IMR-90 (cell line): ENCODE measurements at regions not wholly inside any gene's neighbourhood (a gene's known extent, or its start where the extent isn't known, plus 50 kb on each side); places are given as distances from the start of the nearest gene placed in this dataset.
A peak's percentile ranks its signal among the peaks of the same experiment; 100 is the strongest.

Experiments
- ATAC-seq: fragments of 200-7000 bp; cut with Tn5 transposase; 2 replicates; pipeline ENCODE4 v1.9.1; 2020; ENCODE audit warnings: low read depth, mild to moderate bottlenecking, moderate library complexity
- BruUV-seq: library from RNA; stranded (reverse); fragments of 400-500 nt; replicated peaks from 2 replicates; lab custom pipeline; 2021; lab: Mats Ljungman, UMichigan
- CTCF ChIA-PET: fragments of 300-600 bp; formaldehyde crosslinking; extraction: SDS; loops from one replicate; lab custom pipeline; 2021; ENCODE audit warnings: antibody characterized with exemption; lab: Yijun Ruan, JAX
- POLR2A ChIA-PET: fragments of 300-600 bp; sonication (Branson Sonifier 250); formaldehyde crosslinking; loops from one replicate; lab custom pipeline; 2022; ENCODE audit warnings: antibody characterized with exemption; ENCODE audit not compliant: unreplicated experiment; lab: Charles Lee
- DNase-seq: peaks from one replicate; pipeline ENCODE4 v3.0.0; 2013
- H2AFZ ChIP-seq: replicated peaks from 2 replicates; pipeline ENCODE3; 2013; ENCODE audit warnings: low read length, mild to moderate bottlenecking; ENCODE audit not compliant: poor library complexity
- H2AK5ac ChIP-seq: 2 replicates; pipeline ENCODE4 v1.6.1; 2013; ENCODE audit warnings: low read depth, low read length, inconsistent platforms
- H2AK9ac ChIP-seq: replicated peaks from 2 replicates; pipeline ENCODE3; 2013; ENCODE audit warnings: mild to moderate bottlenecking, low read depth, low read length, moderate library complexity; ENCODE audit not compliant: poor library complexity
- H2BK120ac ChIP-seq: 2 replicates; pipeline ENCODE4 v1.6.1; 2013; ENCODE audit warnings: low read depth, low read length, inconsistent platforms
- H2BK15ac ChIP-seq: 3 replicates; pipeline ENCODE4 v1.6.1; 2013; ENCODE audit warnings: low read depth, low read length, inconsistent platforms
- H2BK20ac ChIP-seq: 2 replicates; pipeline ENCODE4 v1.6.1; 2013; ENCODE audit warnings: low read depth, mild to moderate bottlenecking, inconsistent platforms, low read length, moderate library complexity
- H2BK5ac ChIP-seq: 2 replicates; pipeline ENCODE4 v1.6.1; 2013; ENCODE audit warnings: mild to moderate bottlenecking, low read depth, low read length, inconsistent platforms; ENCODE audit not compliant: poor library complexity, severe bottlenecking
- H3K14ac ChIP-seq: replicated peaks from 2 replicates; pipeline ENCODE4 v1.6.1; 2013; ENCODE audit warnings: low read depth, low read length, inconsistent platforms
- H3K18ac ChIP-seq: 2 replicates; pipeline ENCODE4 v1.6.1; 2013; ENCODE audit warnings: low read depth, low read length, control low read depth
- H3K23ac ChIP-seq: 2 replicates; pipeline ENCODE4 v1.6.1; 2013; ENCODE audit warnings: low read depth, low read length, inconsistent platforms
- H3K27ac ChIP-seq: 2 replicates; pipeline ENCODE4 v1.5.1; 2013; ENCODE audit warnings: mild to moderate bottlenecking, control low read depth, low read length; ENCODE audit not compliant: insufficient read depth
- H3K27me3 ChIP-seq: 2 replicates; pipeline ENCODE4 v1.6.1; 2013; ENCODE audit warnings: low read length; ENCODE audit not compliant: control insufficient read depth, insufficient read depth
- H3K36me3 ChIP-seq: 2 replicates; pipeline ENCODE4 v1.6.1; 2013; ENCODE audit warnings: low read length, mixed read lengths; ENCODE audit not compliant: control insufficient read depth, insufficient read depth
- H3K4ac ChIP-seq: 2 replicates; pipeline ENCODE4 v1.6.1; 2013; ENCODE audit warnings: low read depth, low read length, inconsistent platforms
- H3K4me1 ChIP-seq: 2 replicates; pipeline ENCODE4 v1.6.1; 2013; ENCODE audit warnings: low read length, mixed read lengths; ENCODE audit not compliant: control insufficient read depth, insufficient read depth
- H3K4me2 ChIP-seq: 2 replicates; pipeline ENCODE4 v1.6.1; 2013; ENCODE audit warnings: low read depth, mild to moderate bottlenecking, control low read depth, low read length, moderate library complexity
- H3K4me3 ChIP-seq: 2 replicates; pipeline ENCODE4 v1.5.1; 2013; ENCODE audit warnings: low read depth, mild to moderate bottlenecking, control low read depth, low read length, moderate library complexity; ENCODE audit not compliant: insufficient read depth
- H3K56ac ChIP-seq: 2 replicates; pipeline ENCODE4 v1.6.1; 2013; ENCODE audit warnings: low read length, inconsistent platforms; ENCODE audit not compliant: insufficient read depth; ENCODE audit errors: extremely low read depth
- H3K79me1 ChIP-seq, 2 experiments: 2 replicates each; pipeline ENCODE4 v1.6.1; 2013; ENCODE audit warnings: low read length in 2 of 2, inconsistent platforms in 1 of 2, low read depth in 1 of 2
- H3K9ac ChIP-seq: 2 replicates; pipeline ENCODE4 v1.6.1; 2013; ENCODE audit warnings: low read depth, low read length, control low read depth
- H3K9me1 ChIP-seq: 2 replicates; pipeline ENCODE4 v1.6.1; 2013; ENCODE audit warnings: low read length, inconsistent platforms; ENCODE audit not compliant: insufficient read depth
- H3K9me3 ChIP-seq: 2 replicates; pipeline ENCODE4 v1.6.1; 2013; ENCODE audit warnings: low read length; ENCODE audit not compliant: control insufficient read depth, insufficient read depth
- H4K20me1 ChIP-seq: 2 replicates; pipeline ENCODE4 v1.6.1; 2013; ENCODE audit warnings: low read length, inconsistent platforms; ENCODE audit not compliant: insufficient read depth
- H4K5ac ChIP-seq: 2 replicates; pipeline ENCODE4 v1.6.1; 2013; ENCODE audit warnings: mild to moderate bottlenecking, low read depth, low read length, control low read depth
- H4K8ac ChIP-seq, 2 experiments: 2 replicates each; pipeline ENCODE4 v1.6.1; 2013; ENCODE audit warnings: low read depth in 2 of 2, low read length in 2 of 2, control low read depth in 1 of 2, inconsistent platforms in 1 of 2
- H4K91ac ChIP-seq: 2 replicates; pipeline ENCODE4 v1.6.1; 2013; ENCODE audit warnings: low read depth, low read length, inconsistent platforms; ENCODE audit not compliant: insufficient read depth
- FOS ChIP-seq: fragments of 150-350 bp; IDR thresholded peaks from 2 replicates; pipeline ENCODE4 v1.6.1; 2016; ENCODE audit warnings: low read depth, low read length
- MAFK ChIP-seq: IDR thresholded peaks from 2 replicates; pipeline ENCODE4 v1.6.1; 2012; ENCODE audit warnings: low read depth, low read length, improper control_type of control experiment
- MXI1 ChIP-seq: IDR thresholded peaks from 2 replicates; pipeline ENCODE4 v1.6.1; 2012; ENCODE audit warnings: low read depth, mild to moderate bottlenecking, low read length, moderate library complexity, borderline replicate concordance
- NFE2L2 ChIP-seq: fragments of 150-350 bp; IDR thresholded peaks from 2 replicates; pipeline ENCODE4 v1.6.1; 2016; ENCODE audit warnings: low read depth, mild to moderate bottlenecking, low read length
- POLR2A ChIP-seq: IDR thresholded peaks from 2 replicates; pipeline ENCODE4 v1.6.1; 2012; ENCODE audit warnings: mild to moderate bottlenecking, low read depth, low read length
- RAD21 ChIP-seq: IDR thresholded peaks from 2 replicates; pipeline ENCODE4 v1.6.1; 2012; ENCODE audit warnings: low read length, improper control_type of control experiment
- RFX5 ChIP-seq: IDR thresholded peaks from 2 replicates; pipeline ENCODE4 v1.8.0; 2012; ENCODE audit warnings: low read depth, mild to moderate bottlenecking, low read length, moderate library complexity
- WGBS, 2 experiments: methylation state at CpG; one replicate each; pipeline versions ENCODE4 v1.1.5 to v1.1.7; 2013; ENCODE audit warnings: missing lambda C conversion rate in 2 of 2; ENCODE audit not compliant: insufficient read length in 1 of 2; ENCODE audit errors: extremely low coverage in 2 of 2; 5-methylcytosine and 5-hydroxymethylcytosine counted together
- dilution Hi-C: fragments of 300-500 bp; cut with HindIII; formaldehyde crosslinking; loops from one replicate; pipeline ENCODE4 v1.14.3; 2018; ENCODE audit warnings: low sequenced_read_pairs; ENCODE audit not compliant: unreplicated experiment
- in situ Hi-C: fragments of 300-500 bp; cut with MboI; formaldehyde crosslinking; loops from 3 replicates; pipeline ENCODE4 v1.14.3; 2019; ENCODE audit warnings: low sequenced_read_pairs, inconsistent platforms, mixed read lengths
- intact Hi-C: fragments of 100-400 bp; cut with micrococcal nuclease; formaldehyde crosslinking; loops from 2 replicates; pipeline ENCODE4 v1.10.0; 2022
- TF ChIP-seq, protein P1 (sequence below): fragments of 150-350 bp; IDR thresholded peaks from 2 replicates; pipeline ENCODE4 v1.6.1; 2016; ENCODE audit warnings: low read depth, mild to moderate bottlenecking, low read length, moderate library complexity, borderline replicate concordance

DNA sequence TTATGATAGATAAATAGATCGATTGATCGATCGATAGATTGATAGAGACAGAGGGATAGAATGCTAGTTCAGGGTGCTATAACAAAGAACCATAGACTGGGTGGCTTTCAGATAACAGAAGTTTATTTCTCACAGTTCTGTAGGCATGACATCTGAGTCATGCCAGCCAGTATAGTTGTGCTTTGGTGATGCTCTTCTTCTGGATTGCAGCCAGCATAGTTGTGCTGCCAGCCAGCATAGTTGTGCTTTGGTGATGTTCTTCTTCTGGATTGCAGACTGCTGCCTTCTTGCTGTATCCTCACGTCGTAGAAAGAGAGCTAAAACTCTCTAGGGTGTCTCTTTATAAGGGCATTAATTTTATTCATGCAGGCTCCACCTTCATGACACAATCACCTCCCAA lies 860.8 kb downstream of the BRINP3 start:
- no peak overlapping the region for H3K4ac ChIP-seq

More for the DNA sequence above, 860.8 kb downstream of the BRINP3 start:
- dilution Hi-C loops (no loop called here), intact Hi-C loops (no loop called here), in situ Hi-C loops (no loop called here)
- no peak overlapping the region for H4K91ac ChIP-seq
- WGBS, 2 experiments: 100% methylated on average over 3 of the region's 5 CpGs; no CpG with 5 or more reads in 1 of the 2 experiments
- no peaks in the 10 kb centered on the region for H3K4me1 ChIP-seq
- H2BK20ac ChIP-seq: no peak overlapping the region
- no peaks in the 10 kb centered on the region for H3K9me1 ChIP-seq
- no peak overlapping the region for H3K4me3 ChIP-seq
- H4K5ac ChIP-seq: no peak overlapping the region
- no peak overlapping the region for H2AK5ac ChIP-seq
- no peaks in the 10 kb centered on the region for H3K27me3 ChIP-seq
- H3K23ac ChIP-seq: no peak overlapping the region
- H4K20me1 ChIP-seq: no peaks in the 10 kb centered on the region
- H2AK9ac ChIP-seq: no peak overlapping the region
- no peak overlapping the region for H2AFZ ChIP-seq
- H3K36me3 ChIP-seq: no peaks in the 10 kb centered on the region
- no peak overlapping the region for H2BK120ac ChIP-seq
- no peak overlapping the region for H3K4me2 ChIP-seq
- no peak overlapping the region for H3K9ac ChIP-seq
- no peak overlapping the region for H3K14ac ChIP-seq
- no peak overlapping the region for H3K18ac ChIP-seq
- DNase-seq: peak; percentile 37
- H3K79me1 ChIP-seq: no peaks in the 10 kb centered on the region
- no peak overlapping the region for H2BK15ac ChIP-seq
- no peak overlapping the region for H2BK5ac ChIP-seq
- H3K56ac ChIP-seq: no peak overlapping the region
- no TSS peak for BruUV-seq
- H4K8ac ChIP-seq: no peak overlapping the region
- ATAC-seq: peak; percentile 27
- H3K9me3 ChIP-seq: no peaks in the 10 kb centered on the region
- ChIA-PET CTCF (no interaction called here), POLR2A (no interaction called here)
- no peak overlapping the region for H3K27ac ChIP-seq
- TF ChIP-seq MXI1: no peak
- TF ChIP-seq RAD21: no peak
- TF ChIP-seq RFX5: no peak
- no peak for TF ChIP-seq MAFK
- no peak for TF ChIP-seq NFE2L2
- TF ChIP-seq FOS: no peak
- no peak for TF ChIP-seq POLR2A
- TF ChIP-seq, protein P1, sequence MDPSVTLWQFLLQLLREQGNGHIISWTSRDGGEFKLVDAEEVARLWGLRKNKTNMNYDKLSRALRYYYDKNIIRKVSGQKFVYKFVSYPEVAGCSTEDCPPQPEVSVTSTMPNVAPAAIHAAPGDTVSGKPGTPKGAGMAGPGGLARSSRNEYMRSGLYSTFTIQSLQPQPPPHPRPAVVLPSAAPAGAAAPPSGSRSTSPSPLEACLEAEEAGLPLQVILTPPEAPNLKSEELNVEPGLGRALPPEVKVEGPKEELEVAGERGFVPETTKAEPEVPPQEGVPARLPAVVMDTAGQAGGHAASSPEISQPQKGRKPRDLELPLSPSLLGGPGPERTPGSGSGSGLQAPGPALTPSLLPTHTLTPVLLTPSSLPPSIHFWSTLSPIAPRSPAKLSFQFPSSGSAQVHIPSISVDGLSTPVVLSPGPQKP: no peak
